ENCODE measurements at regions not wholly inside any gene's neighbourhood (a gene's known extent, or its start where the extent isn't known, plus 50 kb on each side); places are given as distances from the start of the nearest gene placed in this dataset.
A peak's percentile ranks its signal among the peaks of the same experiment; 100 is the strongest.
"Not testable (repeated sequence)": the region's sequence is repeated elsewhere in the genome, so short reads cannot be mapped to it uniquely, and the experiment has no call there.

- DNase-seq, result no peak
Measured at GRCh38 chrX:120752431-120753082, 122.7 kb upstream of the C1GALT1C1 start.

GRCh38 chrX:120751683-120752082 is 121.8 kb upstream of the C1GALT1C1 start:
- DNase-seq, result no peak

GRCh38 chrX:120750381-120750780 is 120.5 kb upstream of the C1GALT1C1 start:
- DNase-seq, result no peak

- DNase-seq, result no peak
Measured at GRCh38 chrX:120749141-120749846, 119.4 kb upstream of the C1GALT1C1 start.

GRCh38 chrX:120746153-120746552 is 116.3 kb upstream of the C1GALT1C1 start:
- DNase-seq, result no peak

GRCh38 chrX:120742946-120743665 is 113.3 kb upstream of the C1GALT1C1 start:
- no peak for DNase-seq

- no peak for DNase-seq
Measured at GRCh38 chrX:120741452-120741851, 111.6 kb upstream of the C1GALT1C1 start.

- no peak for DNase-seq
Measured at GRCh38 chrX:120740072-120740471, 110.2 kb upstream of the C1GALT1C1 start.

- no peak for DNase-seq
Measured at GRCh38 chrX:120739300-120739699, 109.4 kb upstream of the C1GALT1C1 start.

- DNase-seq, result no peak
Measured at GRCh38 chrX:120736989-120737388, 107.1 kb upstream of the C1GALT1C1 start.

- no peak for DNase-seq
Measured at GRCh38 chrX:120735966-120736365, 106.1 kb upstream of the C1GALT1C1 start.

- no peak for DNase-seq
Measured at GRCh38 chrX:120732879-120733278, 103.0 kb upstream of the C1GALT1C1 start.

- DNase-seq, result no peak
Measured at GRCh38 chrX:120732461-120732860, 102.6 kb upstream of the C1GALT1C1 start.

- no peak for DNase-seq
Measured at GRCh38 chrX:120731386-120731785, 101.5 kb upstream of the C1GALT1C1 start.

GRCh38 chrX:120729506-120730255 is 99.8 kb upstream of the C1GALT1C1 start:
- not testable (repeated sequence) for DNase-seq

GRCh38 chrX:120727911-120728310 is 98.1 kb upstream of the C1GALT1C1 start:
- no peak for DNase-seq

GRCh38 chrX:120727452-120727851 is 97.6 kb upstream of the C1GALT1C1 start:
- no peak for DNase-seq

GRCh38 chrX:120726294-120726693 is 96.4 kb upstream of the C1GALT1C1 start:
- DNase-seq, result no peak

GRCh38 chrX:120725874-120726273 is 96.0 kb upstream of the C1GALT1C1 start:
- no peak for DNase-seq

- no peak for DNase-seq
Measured at GRCh38 chrX:120719622-120720021, 89.8 kb upstream of the C1GALT1C1 start.

- no peak for DNase-seq
Measured at GRCh38 chrX:120718969-120719368, 89.1 kb upstream of the C1GALT1C1 start.

GRCh38 chrX:120702337-120702736 is 72.5 kb upstream of the C1GALT1C1 start:
- DNase-seq, result not testable (repeated sequence)

- peak in 3 of 5 donors; percentile 1 to 89 (median 2) for DNase-seq
Measured at GRCh38 chrX:120697053-120697452, 67.2 kb upstream of the C1GALT1C1 start.
